GM21737 (cell line): ENCODE measurements at regions not wholly inside any gene's neighbourhood (a gene's known extent, or its start where the extent isn't known, plus 50 kb on each side); places are given as distances from the start of the nearest gene placed in this dataset.
"Not testable (repeated sequence)": the region's sequence is repeated elsewhere in the genome, so short reads cannot be mapped to it uniquely, and the experiment has no call there.

ENCODE experiments used
- ATAC-seq: cut with Tn5 transposase; IDR thresholded peaks from one replicate; pipeline ENCODE4 v1.9.1; 2021; ENCODE audit warnings: mild to moderate bottlenecking, moderate library complexity; ENCODE audit not compliant: unreplicated experiment

DNA sequence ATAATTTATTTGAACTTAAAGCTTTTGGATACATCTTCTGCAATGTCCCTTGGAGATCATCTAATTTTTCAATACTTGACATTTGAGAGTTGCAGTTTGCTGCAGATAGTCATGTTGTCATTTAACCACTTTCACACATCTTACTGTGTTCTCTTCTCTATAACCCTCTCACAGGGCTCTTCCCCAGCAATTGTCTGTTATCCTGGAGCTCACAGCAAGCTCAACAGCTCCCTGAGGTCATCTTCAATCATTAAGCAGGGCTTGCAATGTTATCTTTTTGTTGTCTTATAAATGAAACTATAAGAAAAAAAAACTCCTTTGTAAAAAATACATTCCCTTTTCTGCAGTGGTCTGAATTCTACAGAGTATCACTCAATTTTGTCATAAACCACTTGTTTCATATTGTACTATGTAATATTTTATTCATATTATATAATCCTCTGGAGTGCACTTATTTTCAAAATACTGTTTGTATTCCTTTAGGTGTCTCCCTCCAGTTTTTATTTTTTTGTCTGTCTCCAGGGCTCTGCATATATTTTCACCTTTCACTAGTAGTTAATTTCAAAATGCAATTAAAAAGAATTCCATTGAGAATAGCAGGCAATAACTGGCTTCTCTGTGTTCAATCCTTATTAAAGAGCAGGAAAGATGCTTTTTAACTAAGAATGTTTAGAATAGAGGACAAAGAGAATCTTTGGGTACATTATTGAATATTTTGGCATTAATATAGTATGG is 106.3 kb upstream of the ARSJ start:
- no peak for ATAC-seq

DNA sequence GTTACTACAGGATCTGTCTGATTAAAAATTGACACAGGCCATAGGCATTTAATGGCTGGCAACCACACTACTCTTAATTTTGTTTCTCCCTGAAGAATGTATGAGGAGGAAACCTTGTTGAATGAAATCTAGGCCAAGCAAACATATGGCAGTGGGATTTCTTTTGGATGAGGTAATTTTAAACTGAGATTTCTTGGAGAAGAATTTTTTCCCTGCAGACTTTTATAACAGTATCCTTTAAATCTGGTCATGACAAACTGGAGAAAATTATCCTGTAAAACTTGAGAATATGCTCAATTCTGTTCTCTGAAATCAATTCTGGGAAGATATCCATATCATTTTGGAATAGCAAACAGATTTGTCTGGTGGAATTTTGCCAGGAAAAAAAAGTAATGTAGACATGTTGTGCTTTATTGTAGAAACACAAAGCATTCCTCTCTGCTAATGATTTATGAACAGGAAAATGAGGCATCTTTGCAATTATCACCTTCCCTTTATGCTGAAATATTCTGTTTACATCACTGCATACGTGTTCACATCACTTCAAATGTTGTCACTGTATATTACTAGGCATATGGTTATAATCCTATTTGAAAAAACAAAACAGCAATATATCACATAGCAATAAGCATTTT is 108.3 kb upstream of the ARSJ start:
- ATAC-seq: no peak

DNA sequence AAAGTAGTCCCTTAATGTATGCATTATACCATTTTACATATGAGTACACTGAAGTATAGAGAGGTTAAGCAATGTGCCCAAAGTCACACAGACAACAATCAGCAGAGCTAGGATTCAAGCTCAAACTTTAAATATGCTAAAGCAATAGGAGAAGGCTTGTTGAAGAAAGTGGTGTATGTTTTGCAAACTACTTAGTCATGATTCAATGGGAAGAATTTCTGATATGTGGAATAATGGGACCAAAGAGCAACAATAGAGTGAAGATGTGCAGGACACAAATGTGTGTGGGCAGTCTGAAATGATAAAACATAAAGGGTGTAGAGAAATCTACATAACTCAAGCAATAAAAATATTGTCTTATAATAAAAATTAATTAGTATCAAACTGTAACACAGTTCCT is 109.0 kb upstream of the ARSJ start:
- no peak for ATAC-seq

GRCh38 chr4:114091546-114091945 is 112.1 kb upstream of the ARSJ start:
- no peak for ATAC-seq

- no peak for ATAC-seq
Measured at GRCh38 chr4:114093221-114093715, 113.8 kb upstream of the ARSJ start.

GRCh38 chr4:114100288-114101031 is 121.0 kb upstream of the ARSJ start:
- no peak for ATAC-seq

DNA sequence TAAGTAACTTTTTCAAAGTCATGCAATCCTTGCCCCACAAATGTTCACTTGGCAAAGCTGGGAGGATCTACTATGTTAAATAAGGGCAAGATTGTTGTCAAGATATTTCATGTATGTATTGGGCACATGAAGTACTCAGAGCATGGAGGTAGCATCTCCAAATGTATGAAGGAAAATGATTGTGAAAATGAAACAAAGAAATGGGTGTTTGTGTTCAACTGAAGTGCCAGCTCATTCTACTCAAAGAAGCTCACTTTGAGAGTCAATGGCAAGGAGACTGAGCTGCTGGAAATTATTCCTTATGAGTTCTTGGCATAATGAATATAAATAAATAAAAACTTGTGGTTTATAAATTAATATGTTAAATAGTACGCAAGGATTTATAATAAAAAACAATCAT is 124.5 kb upstream of the ARSJ start:
- no peak for ATAC-seq

DNA sequence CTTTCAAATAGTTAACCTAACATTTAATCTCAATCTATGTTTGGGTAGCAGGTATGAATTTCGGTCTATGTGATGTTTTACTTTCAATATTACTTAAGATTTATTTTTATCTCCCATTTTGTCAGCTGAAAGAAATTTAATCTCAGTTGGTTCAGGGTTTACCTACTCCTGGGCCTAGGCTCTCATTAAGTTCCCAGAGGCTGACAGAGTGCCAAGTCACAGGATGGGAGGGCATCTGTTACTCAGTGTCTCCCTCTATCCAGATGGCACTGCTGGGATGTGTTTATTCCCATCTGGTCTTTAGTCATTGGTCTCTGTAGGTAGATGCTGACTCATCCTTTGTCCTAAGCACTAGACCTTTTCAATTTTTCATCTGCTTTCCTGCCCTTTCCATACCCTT is 129.4 kb upstream of the ARSJ start:
- ATAC-seq: no peak

DNA sequence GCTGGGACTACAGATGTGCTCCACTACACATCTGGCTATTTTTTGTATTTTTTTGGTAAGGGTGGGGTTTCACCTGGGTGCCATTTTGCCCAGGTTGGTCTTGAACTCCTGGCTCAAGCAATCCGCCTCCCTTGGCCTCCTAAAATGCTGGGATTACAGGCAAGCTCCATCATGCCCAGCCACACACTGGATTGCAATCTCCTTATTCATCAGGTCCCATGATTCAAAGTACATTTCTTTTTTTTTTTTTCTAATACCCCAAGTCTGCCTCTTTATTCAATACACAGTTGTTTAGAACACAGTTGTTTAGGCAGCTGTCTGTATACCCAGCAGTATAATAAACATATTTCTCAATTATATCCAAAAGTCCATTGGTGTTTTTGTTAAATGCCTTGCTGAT is 130.3 kb upstream of the ARSJ start:
- no peak for ATAC-seq

GRCh38 chr4:114115526-114115925 is 136.1 kb upstream of the ARSJ start:
- ATAC-seq: no peak

DNA sequence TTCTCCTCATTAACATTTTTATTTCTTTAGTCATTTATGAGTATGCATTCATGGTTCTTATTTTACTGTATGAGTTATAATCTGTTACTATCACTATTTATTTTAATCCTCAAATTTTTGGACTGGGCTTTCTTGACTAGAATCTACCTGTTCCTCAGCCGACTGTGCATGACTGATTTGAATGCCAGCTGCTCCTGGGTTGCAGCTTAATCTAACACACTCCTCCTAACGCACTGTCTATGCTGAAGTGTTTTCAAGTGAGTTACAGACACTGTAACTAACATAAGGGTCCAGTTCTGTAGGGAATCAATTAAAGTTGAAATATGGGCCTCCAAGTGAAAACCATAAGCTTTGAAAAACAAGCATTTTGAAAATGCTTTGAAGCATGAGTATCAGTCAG is 137.4 kb upstream of the ARSJ start:
- no peak for ATAC-seq

GRCh38 chr4:114121221-114121620 is 141.8 kb upstream of the ARSJ start:
- ATAC-seq: no peak

DNA sequence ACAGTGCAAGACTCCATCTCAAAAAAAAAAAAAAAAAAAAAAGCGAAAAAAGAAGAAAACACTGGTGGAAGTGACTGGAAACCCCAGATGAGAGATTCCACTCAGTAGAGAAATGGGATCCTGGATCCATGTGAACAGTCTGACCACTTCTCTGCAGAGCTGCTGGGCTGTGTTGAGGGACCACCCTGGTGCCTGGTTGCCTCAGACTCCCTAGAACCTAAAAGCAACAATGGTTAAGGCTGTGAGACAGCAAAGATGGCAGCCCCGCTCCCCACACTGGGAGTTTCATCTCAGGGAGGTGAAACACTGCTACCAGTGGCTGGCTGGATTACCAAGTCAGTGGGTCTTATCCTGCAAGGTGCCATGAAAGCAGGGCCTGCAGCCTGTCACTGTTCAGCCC is 152.8 kb upstream of the ARSJ start:
- no peak for ATAC-seq

DNA sequence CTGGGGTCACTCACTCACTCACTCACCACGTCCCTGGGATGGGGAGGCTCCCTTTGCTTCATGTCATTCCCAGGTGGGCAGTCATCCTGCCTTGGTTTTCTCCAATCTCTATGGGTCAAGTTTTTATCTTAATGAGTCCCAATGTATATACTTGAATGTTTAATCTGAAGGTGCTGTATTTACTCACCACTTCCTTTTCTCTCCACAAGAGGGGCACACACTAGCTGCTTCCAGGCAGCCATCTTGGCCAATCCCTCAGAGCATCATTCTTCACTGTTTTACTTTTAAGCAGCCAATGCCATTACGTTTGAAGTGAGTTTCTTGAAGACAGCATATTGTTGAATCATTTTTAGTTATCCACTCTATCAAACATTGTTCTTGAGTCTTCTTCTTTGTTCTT is 153.4 kb upstream of the ARSJ start:
- ATAC-seq: no peak

DNA sequence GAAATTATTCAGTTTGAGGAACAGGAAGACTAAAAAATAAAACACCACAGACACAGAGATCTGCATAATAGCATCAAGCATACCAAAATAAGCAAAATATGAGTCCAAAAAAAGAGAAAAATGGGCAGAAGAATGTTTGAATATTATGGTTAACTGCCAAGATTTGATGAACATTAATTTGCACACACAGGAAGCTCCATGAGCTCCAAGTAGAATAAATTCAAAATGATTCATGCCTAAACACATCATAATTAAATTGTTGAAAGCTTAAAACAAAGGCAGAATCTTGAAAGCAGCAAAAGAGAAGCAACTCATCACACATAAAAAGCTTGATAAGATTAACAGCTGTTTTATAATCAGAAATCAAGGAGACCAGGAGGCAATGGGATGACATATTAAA is 156.6 kb upstream of the ARSJ start:
- no peak for ATAC-seq

- no peak for ATAC-seq
Measured at GRCh38 chr4:114137984-114138383, 158.5 kb upstream of the ARSJ start.

DNA sequence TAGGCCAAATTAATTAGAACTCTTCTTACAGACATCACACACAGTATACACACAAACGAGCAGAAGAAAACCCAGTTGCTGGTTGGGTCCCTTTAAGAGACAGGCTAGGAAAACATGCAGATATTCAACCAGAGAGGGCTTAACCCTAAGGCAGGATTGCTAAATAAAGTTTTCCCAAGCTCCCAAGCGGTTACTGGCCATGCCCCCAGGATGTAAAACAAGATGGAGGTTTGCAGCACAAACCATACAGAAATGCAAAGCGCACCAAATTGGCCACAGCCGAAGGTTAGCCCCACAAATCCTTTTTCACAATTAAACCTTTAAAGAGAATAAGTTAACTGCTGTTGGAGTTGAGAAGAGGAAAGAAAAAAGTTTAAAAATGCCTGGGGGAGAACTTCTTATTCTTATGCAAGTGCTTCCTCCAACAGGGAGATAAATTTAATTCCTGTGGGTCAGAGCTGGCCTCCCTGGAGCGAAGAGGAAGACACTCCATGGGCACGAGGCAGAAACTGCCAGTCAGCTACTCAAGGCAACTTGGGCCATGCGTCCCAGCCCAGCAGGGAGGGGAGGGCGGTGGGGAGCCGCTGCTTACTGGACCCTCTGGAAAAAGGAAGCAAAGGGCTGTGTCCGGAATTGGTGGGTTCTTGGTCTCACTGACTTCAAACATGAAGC is 167.6 kb upstream of the ARSJ start:
- ATAC-seq: no peak

DNA sequence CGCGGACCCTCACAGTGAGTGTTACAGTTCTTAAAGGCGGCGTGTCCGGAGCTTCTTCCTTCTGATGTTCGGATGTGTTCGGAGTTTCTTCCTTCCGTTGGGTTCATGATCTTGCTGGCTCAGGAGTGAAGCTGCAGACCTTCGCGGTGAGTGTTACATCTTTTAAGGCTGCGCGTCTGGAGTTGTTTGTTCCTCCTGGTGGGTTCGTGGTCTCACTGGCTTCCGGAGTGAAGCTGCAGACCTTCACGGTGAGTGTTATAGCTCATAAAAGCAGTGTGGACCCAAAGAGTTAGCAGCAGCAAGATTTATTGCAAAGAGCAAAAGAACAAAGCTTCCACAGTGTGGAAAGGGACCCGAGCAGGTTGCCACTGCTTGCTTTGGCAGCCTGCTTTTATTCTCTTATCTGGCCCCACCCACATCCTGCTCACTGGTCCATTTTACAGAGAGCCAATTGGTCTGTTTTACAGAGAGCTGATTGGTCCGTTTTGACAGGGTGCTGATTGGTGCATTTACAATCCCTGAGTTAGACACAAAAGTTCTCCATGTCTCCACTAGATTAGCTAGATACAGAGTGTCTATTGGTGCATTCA is 168.3 kb upstream of the ARSJ start:
- not testable (repeated sequence) for ATAC-seq

DNA sequence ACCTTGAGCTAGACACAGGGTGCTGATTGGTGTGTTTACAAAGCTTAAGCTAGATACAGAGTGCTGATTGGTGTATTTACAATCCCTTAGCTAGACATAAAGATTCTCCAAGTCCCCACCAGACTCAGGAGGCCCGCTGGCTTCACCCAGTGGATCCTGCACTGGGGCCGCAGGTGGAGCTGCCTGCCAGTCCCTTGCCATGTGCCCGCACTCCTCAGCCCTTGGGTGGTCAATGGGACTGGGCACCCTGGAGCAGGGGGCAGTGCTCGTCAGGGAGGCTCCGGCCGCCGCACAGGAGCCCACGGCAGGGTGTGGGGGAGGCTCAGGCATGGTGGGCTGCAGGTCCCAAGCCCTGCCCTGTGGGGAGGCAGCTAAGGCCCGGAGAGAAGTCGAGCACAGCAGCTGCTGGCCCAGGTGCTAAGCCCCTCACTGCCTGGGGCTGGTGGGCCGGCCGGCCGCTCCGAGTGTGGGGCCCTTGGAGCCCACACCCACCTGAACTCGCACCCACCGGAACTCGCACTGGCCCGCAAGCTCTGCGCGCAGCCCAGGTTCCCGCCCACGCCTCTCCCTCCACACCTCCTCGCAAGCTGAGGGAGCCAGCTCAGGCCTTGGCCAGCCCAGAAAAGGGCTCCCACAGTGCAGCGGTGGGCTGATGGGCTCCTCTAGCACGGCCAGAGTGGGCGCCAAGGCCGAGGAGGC is 169.1 kb upstream of the ARSJ start:
- not testable (repeated sequence) for ATAC-seq

- ATAC-seq: no peak
Measured at GRCh38 chr4:114156371-114156770, 176.9 kb upstream of the ARSJ start.
